ENCODE measurements at regions not wholly inside any gene's neighbourhood (a gene's known extent, or its start where the extent isn't known, plus 50 kb on each side); places are given as distances from the start of the nearest gene placed in this dataset.

DNA sequence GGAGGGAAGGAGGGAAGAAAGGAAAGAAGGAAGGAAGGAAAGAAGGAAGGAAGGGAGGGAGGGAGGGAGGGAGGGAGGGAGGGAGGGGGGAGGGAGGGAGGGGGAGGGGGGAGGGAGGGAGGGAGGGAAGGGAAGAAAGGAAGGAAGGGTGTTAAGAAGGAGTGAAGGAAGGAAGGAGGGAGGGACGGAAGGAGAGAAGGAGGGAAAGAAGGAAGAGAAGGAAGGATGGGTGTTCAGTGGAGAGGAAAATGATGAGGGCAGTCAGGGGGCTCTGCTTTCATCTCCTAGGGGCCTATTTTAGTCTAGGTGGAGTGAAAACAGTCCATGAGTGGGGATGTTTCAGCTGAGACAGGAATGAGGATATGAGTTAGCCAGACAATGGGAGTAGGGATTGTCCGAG, 357.0 kb upstream of the C16orf82 start:
- in situ Hi-C loops (cut with HindIII; ENCODE audit: extremely low pct_ligation_motif_present, low pct_unique_long_range_greater_than_20kb) (no loop called here), intact Hi-C loops (cut with micrococcal nuclease; ENCODE audit: unreplicated experiment) (no loop called here)
- peaks cover 0 to 4% of the 10 kb centered on the region in 2 experiments; a peak in 3 of 5 replicates for H3K27me3 ChIP-seq (ENCODE audit: control insufficient read depth in 1 of 2, insufficient read depth in 2 of 2, low read length in 2 of 2)
- H3K9ac ChIP-seq (ENCODE audit: insufficient read depth, low read depth, low read length), result no peak overlapping the region
- ChIA-PET CTCF (ENCODE audit: low intra/inter-chr PET ratio, low total read pairs) (no interaction called here), POLR2A (no interaction called here)
- DNase-seq (ENCODE audit: low spot score), result no peak
- no peak overlapping the region for H3K4me3 ChIP-seq (replicated peaks in 1 of 3; ENCODE audit: insufficient read depth in 1 of 3, low read depth in 2 of 3, low read length in 3 of 3)
- no peaks in the 10 kb centered on the region for H3K79me2 ChIP-seq (ENCODE audit: insufficient read depth, low read length)
- no peak for TF ChIP-seq ZNF124 (CRISPR knock-in tag; IDR thresholded peaks at IDR 0.05)
- no peak for TF ChIP-seq CC2D1A (CRISPR knock-in tag; IDR thresholded peaks at IDR 0.05)
- TF ChIP-seq PCBP2 (optimal IDR thresholded peaks at IDR 0.05; ENCODE audit: low read depth, low read length, poor library complexity, severe bottlenecking), result peak; percentile 68
- no peak for TF ChIP-seq RFX3 (CRISPR knock-in tag; IDR thresholded peaks at IDR 0.05)
- TF ChIP-seq, protein P1, sequence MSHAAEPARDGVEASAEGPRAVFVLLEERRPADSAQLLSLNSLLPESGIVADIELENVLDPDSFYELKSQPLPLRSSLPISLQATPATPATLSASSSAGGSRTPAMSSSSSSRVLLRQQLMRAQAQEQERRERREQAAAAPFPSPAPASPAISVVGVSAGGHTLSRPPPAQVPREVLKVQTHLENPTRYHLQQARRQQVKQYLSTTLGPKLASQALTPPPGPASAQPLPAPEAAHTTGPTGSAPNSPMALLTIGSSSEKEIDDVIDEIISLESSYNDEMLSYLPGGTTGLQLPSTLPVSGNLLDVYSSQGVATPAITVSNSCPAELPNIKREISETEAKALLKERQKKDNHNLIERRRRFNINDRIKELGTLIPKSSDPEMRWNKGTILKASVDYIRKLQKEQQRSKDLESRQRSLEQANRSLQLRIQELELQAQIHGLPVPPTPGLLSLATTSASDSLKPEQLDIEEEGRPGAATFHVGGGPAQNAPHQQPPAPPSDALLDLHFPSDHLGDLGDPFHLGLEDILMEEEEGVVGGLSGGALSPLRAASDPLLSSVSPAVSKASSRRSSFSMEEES (CRISPR knock-in tag; IDR thresholded peaks at IDR 0.05), result no peak
- peak; percentile 74 for TF ChIP-seq HNRNPK (IDR thresholded peaks at IDR 0.05; ENCODE audit: low read depth, low read length, poor library complexity, severe bottlenecking)
- TF ChIP-seq ZSCAN29 (CRISPR knock-in tag; conservative IDR thresholded peaks at IDR 0.05), result no peak
- TF ChIP-seq, protein P2, sequence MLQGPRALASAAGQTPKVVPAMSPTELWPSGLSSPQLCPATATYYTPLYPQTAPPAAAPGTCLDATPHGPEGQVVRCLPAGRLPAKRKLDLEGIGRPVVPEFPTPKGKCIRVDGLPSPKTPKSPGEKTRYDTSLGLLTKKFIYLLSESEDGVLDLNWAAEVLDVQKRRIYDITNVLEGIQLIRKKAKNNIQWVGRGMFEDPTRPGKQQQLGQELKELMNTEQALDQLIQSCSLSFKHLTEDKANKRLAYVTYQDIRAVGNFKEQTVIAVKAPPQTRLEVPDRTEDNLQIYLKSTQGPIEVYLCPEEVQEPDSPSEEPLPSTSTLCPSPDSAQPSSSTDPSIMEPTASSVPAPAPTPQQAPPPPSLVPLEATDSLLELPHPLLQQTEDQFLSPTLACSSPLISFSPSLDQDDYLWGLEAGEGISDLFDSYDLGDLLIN (CRISPR knock-in tag; IDR thresholded peaks at IDR 0.05; ENCODE audit: borderline replicate concordance), result no peak
- TF ChIP-seq SMARCE1 (IDR thresholded peaks at IDR 0.05; ENCODE audit: borderline replicate concordance), result no peak
- H3K4me1 ChIP-seq (ENCODE audit: insufficient read depth, low read length), result no peaks in the 10 kb centered on the region
- no peak overlapping the region for H3K27ac ChIP-seq (ENCODE audit: extremely low read length, insufficient read depth, low read length)
- H4K20me1 ChIP-seq (ENCODE audit: insufficient read depth, low read length), result no peaks in the 10 kb centered on the region
- no TSS peak for BruUV-seq (replicated peaks)
- WGBS (ENCODE audit: low lambda C conversion rate), result 1% methylated on average over 2 of the region's 2 CpGs
- H3K9me3 ChIP-seq (ENCODE audit: low read length), result no peaks in the 10 kb centered on the region
- no peak overlapping the region for H2AFZ ChIP-seq (ENCODE audit: low read length)
- no peak for ATAC-seq
- FAIRE-seq, result no peak
- no peak overlapping the region for H3K4me2 ChIP-seq (ENCODE audit: low read depth, low read length)
- no peaks in the 10 kb centered on the region for H3K36me3 ChIP-seq (replicated peaks in 1 of 2; ENCODE audit: control insufficient read depth in 1 of 2, insufficient read depth in 2 of 2, low read length in 2 of 2)

Measured in HepG2 (cell line).